Liver (tissue), 8 donors: ENCODE measurements at regions not wholly inside any gene's neighbourhood (a gene's known extent, or its start where the extent isn't known, plus 50 kb on each side); places are given as distances from the start of the nearest gene placed in this dataset.

Experiments used
- DNase-seq: peaks from one replicate; pipeline ENCODE4 v3.0.0-alpha.2; 2017; ENCODE audit warnings: low spot score
- H3K27ac ChIP-seq, 2 donors: one replicate each; pipeline ENCODE4 v1.7.0; 2013; ENCODE audit warnings: inconsistent platforms in 2 of 2, low read length in 2 of 2, control low read depth in 1 of 2, low read depth in 1 of 2, mild to moderate bottlenecking in 1 of 2
- H3K27me3 ChIP-seq, 4 donors: one replicate each; pipeline versions ENCODE4 v1.6.1 to v1.7.0; 2013; ENCODE audit warnings: low read length in 3 of 4, inconsistent platforms in 1 of 4, mild to moderate bottlenecking in 1 of 4, moderate library complexity in 1 of 4; ENCODE audit not compliant: control insufficient read depth in 4 of 4, insufficient read depth in 4 of 4
- H3K36me3 ChIP-seq, 4 donors: one replicate each; pipeline versions ENCODE4 v1.6.1 to v1.7.0; 2013; ENCODE audit warnings: low read length in 3 of 4, mild to moderate bottlenecking in 3 of 4, low read depth in 1 of 4, moderate library complexity in 1 of 4; ENCODE audit not compliant: control insufficient read depth in 4 of 4, insufficient read depth in 3 of 4
- H3K4me1 ChIP-seq, 4 donors: one replicate each; pipeline versions ENCODE4 v1.6.1 to v1.7.0; 2013; ENCODE audit warnings: low read length in 3 of 4, mild to moderate bottlenecking in 3 of 4, moderate library complexity in 1 of 4; ENCODE audit not compliant: control insufficient read depth in 4 of 4, insufficient read depth in 4 of 4
- H3K4me3 ChIP-seq, 3 donors: one replicate each; pipeline versions ENCODE4 v1.6.1 to v1.7.0; 2013; ENCODE audit warnings: low read length in 3 of 3, control low read depth in 1 of 3, low read depth in 1 of 3, mild to moderate bottlenecking in 1 of 3
- H3K9ac ChIP-seq, 2 donors: one replicate each; pipeline ENCODE4 v1.7.0; 2013; ENCODE audit warnings: low read length in 2 of 2, mild to moderate bottlenecking in 2 of 2, moderate library complexity in 2 of 2, control low read depth in 1 of 2, low read depth in 1 of 2
- H3K9me3 ChIP-seq, 4 donors: one replicate each; pipeline versions ENCODE4 v1.6.1 to v1.7.0; 2013; ENCODE audit warnings: low read length in 3 of 4; ENCODE audit not compliant: control insufficient read depth in 4 of 4
- EGR1 ChIP-seq, 2 donors: IDR thresholded peaks; 2 replicates each; pipeline ENCODE4 v1.6.1; 2016 to 2018; ENCODE audit warnings: antibody characterized with exemption in 2 of 2, low read depth in 2 of 2
- FOXA1 ChIP-seq: IDR thresholded peaks from 2 replicates; pipeline ENCODE4 v1.6.1; 2016; ENCODE audit warnings: antibody characterized with exemption
- GABPA ChIP-seq, 2 donors: IDR thresholded peaks in 1 of 2; conservative IDR thresholded peaks in 1 of 2; 2 replicates each; pipeline ENCODE4 v1.6.1; 2016; ENCODE audit warnings: antibody characterized with exemption in 2 of 2, mild to moderate bottlenecking in 1 of 2, moderate library complexity in 1 of 2
- HNF4A ChIP-seq, 2 donors: conservative IDR thresholded peaks; 2 replicates each; pipeline ENCODE4 v1.6.1; 2016; ENCODE audit warnings: antibody characterized with exemption in 2 of 2, mild to moderate bottlenecking in 2 of 2
- HNF4G ChIP-seq: IDR thresholded peaks from 2 replicates; pipeline ENCODE4 v1.6.1; 2016; ENCODE audit warnings: antibody characterized with exemption
- JUND ChIP-seq, 2 donors: IDR thresholded peaks; 2 replicates each; pipeline ENCODE4 v1.6.1; 2016; ENCODE audit warnings: antibody characterized with exemption in 2 of 2
- NR2F2 ChIP-seq: IDR thresholded peaks from 2 replicates; pipeline ENCODE4 v1.6.1; 2016; ENCODE audit warnings: antibody characterized with exemption
- RAD21 ChIP-seq, 2 donors: IDR thresholded peaks; 2 replicates each; pipeline ENCODE4 v1.6.1; 2016; ENCODE audit warnings: antibody characterized with exemption in 2 of 2, mild to moderate bottlenecking in 2 of 2
- RXRA ChIP-seq, 2 donors: IDR thresholded peaks; 2 replicates each; pipeline ENCODE4 v1.6.1; 2017 to 2018; ENCODE audit warnings: antibody characterized with exemption in 2 of 2, mild to moderate bottlenecking in 1 of 2
- SP1 ChIP-seq: IDR thresholded peaks from 2 replicates; pipeline ENCODE4 v1.6.1; 2018; ENCODE audit warnings: antibody characterized with exemption, mild to moderate bottlenecking
- TAF1 ChIP-seq: conservative IDR thresholded peaks from 2 replicates; pipeline ENCODE4 v1.6.1; 2016; ENCODE audit warnings: antibody characterized with exemption, mild to moderate bottlenecking
- YY1 ChIP-seq: IDR thresholded peaks from 2 replicates; pipeline ENCODE4 v1.6.1; 2016; ENCODE audit warnings: antibody characterized with exemption, mild to moderate bottlenecking
- WGBS: extraction: QIAGEN DNeasy Blood & Tissue Kit; methylation state at CpG from one replicate; pipeline ENCODE4 v1.1.7; 2013; 5-methylcytosine and 5-hydroxymethylcytosine counted together
- TF ChIP-seq, protein P1 (sequence below): fragments of 150-350 bp; IDR thresholded peaks from 2 replicates; pipeline ENCODE4 v1.5.1; 2017; ENCODE audit warnings: improper control_type of control experiment, low read depth, low read length; ENCODE audit not compliant: missing input control
- TF ChIP-seq, protein P2 (sequence below): IDR thresholded peaks from 2 replicates; pipeline ENCODE4 v1.6.1; 2016; ENCODE audit warnings: antibody characterized with exemption, mild to moderate bottlenecking
- TF ChIP-seq, protein P3 (sequence below): IDR thresholded peaks from 2 replicates; pipeline ENCODE4 v1.6.1; 2016; ENCODE audit warnings: antibody characterized with exemption
- TF ChIP-seq, protein P4 (sequence below): IDR thresholded peaks from 2 replicates; pipeline ENCODE4 v1.6.1; 2016; ENCODE audit warnings: antibody characterized with exemption
- donor health status: healthy.
- donor health status: healthy.
- donor health status: healthy.
- donor health status: healthy.
- donor health status: healthy.

DNA sequence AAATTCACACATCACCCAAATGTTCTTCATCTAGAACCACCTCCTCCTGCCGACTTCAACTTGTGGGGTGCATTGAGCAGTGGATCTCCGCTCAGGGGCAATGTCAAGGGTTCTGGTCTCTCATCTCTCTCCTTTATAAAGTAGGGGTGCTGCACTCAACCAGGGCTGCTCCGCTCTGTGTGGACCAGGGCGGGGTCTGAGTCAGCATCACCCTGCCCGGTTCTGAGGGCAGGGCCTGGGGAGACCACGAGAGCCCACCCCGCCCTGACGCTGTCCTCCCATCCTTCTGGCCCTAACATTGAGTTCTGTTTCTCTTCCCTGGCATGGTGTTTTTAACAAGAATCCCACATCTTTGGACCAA, 311.6 kb upstream of the DIO3 start:
- Histone ChIP-seq H3K27me3 (no peaks in the 10 kb centered on the region), H3K9ac (no peak overlapping the region), H3K4me1 (no peaks in the 10 kb centered on the region), H3K4me3 (no peak overlapping the region), H3K36me3 (no peaks in the 10 kb centered on the region), H3K27ac (no peak overlapping the region), H3K9me3 (no peaks in the 10 kb centered on the region)
- TF ChIP-seq YY1: no peak
- TF ChIP-seq GABPA (IDR thresholded peaks at IDR 0.05 in 1 of 2, conservative IDR thresholded peaks at IDR 0.05 in 1 of 2): no peak
- TF ChIP-seq HNF4G: no peak
- TF ChIP-seq, protein P1, sequence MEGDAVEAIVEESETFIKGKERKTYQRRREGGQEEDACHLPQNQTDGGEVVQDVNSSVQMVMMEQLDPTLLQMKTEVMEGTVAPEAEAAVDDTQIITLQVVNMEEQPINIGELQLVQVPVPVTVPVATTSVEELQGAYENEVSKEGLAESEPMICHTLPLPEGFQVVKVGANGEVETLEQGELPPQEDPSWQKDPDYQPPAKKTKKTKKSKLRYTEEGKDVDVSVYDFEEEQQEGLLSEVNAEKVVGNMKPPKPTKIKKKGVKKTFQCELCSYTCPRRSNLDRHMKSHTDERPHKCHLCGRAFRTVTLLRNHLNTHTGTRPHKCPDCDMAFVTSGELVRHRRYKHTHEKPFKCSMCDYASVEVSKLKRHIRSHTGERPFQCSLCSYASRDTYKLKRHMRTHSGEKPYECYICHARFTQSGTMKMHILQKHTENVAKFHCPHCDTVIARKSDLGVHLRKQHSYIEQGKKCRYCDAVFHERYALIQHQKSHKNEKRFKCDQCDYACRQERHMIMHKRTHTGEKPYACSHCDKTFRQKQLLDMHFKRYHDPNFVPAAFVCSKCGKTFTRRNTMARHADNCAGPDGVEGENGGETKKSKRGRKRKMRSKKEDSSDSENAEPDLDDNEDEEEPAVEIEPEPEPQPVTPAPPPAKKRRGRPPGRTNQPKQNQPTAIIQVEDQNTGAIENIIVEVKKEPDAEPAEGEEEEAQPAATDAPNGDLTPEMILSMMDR: no peak
- TF ChIP-seq SP1: no peak
- TF ChIP-seq TAF1: no peak
- TF ChIP-seq, protein P2, sequence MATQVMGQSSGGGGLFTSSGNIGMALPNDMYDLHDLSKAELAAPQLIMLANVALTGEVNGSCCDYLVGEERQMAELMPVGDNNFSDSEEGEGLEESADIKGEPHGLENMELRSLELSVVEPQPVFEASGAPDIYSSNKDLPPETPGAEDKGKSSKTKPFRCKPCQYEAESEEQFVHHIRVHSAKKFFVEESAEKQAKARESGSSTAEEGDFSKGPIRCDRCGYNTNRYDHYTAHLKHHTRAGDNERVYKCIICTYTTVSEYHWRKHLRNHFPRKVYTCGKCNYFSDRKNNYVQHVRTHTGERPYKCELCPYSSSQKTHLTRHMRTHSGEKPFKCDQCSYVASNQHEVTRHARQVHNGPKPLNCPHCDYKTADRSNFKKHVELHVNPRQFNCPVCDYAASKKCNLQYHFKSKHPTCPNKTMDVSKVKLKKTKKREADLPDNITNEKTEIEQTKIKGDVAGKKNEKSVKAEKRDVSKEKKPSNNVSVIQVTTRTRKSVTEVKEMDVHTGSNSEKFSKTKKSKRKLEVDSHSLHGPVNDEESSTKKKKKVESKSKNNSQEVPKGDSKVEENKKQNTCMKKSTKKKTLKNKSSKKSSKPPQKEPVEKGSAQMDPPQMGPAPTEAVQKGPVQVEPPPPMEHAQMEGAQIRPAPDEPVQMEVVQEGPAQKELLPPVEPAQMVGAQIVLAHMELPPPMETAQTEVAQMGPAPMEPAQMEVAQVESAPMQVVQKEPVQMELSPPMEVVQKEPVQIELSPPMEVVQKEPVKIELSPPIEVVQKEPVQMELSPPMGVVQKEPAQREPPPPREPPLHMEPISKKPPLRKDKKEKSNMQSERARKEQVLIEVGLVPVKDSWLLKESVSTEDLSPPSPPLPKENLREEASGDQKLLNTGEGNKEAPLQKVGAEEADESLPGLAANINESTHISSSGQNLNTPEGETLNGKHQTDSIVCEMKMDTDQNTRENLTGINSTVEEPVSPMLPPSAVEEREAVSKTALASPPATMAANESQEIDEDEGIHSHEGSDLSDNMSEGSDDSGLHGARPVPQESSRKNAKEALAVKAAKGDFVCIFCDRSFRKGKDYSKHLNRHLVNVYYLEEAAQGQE: no peak
- no peak for TF ChIP-seq RAD21 (IDR thresholded peaks at IDR 0.05)
- TF ChIP-seq, protein P3, sequence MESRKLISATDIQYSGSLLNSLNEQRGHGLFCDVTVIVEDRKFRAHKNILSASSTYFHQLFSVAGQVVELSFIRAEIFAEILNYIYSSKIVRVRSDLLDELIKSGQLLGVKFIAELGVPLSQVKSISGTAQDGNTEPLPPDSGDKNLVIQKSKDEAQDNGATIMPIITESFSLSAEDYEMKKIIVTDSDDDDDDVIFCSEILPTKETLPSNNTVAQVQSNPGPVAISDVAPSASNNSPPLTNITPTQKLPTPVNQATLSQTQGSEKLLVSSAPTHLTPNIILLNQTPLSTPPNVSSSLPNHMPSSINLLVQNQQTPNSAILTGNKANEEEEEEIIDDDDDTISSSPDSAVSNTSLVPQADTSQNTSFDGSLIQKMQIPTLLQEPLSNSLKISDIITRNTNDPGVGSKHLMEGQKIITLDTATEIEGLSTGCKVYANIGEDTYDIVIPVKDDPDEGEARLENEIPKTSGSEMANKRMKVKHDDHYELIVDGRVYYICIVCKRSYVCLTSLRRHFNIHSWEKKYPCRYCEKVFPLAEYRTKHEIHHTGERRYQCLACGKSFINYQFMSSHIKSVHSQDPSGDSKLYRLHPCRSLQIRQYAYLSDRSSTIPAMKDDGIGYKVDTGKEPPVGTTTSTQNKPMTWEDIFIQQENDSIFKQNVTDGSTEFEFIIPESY: no peak
- no peak for TF ChIP-seq HNF4A (conservative IDR thresholded peaks at IDR 0.05)
- no peak for TF ChIP-seq JUND (IDR thresholded peaks at IDR 0.05)
- no peak for TF ChIP-seq EGR1 (IDR thresholded peaks at IDR 0.05; ENCODE audit: low read depth in 2 of 2)
- 93% methylated on average over 8 of the region's 8 CpGs for WGBS
- no peak for DNase-seq

DNA sequence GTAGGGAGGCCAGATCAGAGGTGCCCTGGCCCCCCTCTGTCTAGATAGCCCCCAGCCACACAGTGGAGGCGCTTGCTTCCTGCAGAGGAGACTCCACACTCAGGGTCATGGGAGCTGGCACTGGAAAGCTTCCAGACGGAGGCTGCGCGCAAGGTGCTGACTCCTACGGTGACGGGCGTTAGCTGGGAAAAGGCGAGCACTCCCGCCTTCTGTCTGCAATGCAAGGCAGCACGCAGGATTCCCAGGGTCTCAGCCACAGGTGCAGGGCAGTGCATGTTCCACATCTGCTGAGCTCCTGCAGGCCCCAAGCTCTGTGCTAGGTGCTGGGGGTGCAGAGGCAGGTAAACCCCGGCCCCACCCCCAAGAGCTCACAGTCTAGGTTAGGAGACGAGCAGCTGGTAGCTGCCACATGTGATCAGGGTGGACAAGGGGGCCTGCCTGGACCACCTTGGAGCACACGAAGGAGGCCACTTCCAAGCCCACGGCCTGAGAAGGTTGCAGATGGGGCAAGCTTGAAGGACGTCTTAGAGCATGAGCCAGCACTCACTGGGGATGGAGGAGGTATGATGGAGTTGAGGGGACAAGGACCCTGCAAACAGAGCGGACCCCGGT, 310.9 kb upstream of the DIO3 start:
- TF ChIP-seq GABPA (IDR thresholded peaks at IDR 0.05 in 1 of 2, conservative IDR thresholded peaks at IDR 0.05 in 1 of 2): no peak
- TF ChIP-seq, protein P4, sequence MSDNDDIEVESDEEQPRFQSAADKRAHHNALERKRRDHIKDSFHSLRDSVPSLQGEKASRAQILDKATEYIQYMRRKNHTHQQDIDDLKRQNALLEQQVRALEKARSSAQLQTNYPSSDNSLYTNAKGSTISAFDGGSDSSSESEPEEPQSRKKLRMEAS: no peak
- no peak for TF ChIP-seq SP1
- TF ChIP-seq, protein P2: no peak
- TF ChIP-seq, protein P3: no peak
- no peak for TF ChIP-seq RXRA (IDR thresholded peaks at IDR 0.05)
- TF ChIP-seq HNF4G: no peak
- TF ChIP-seq FOXA1: no peak
- no peak for TF ChIP-seq NR2F2
- no peak for TF ChIP-seq EGR1 (IDR thresholded peaks at IDR 0.05; ENCODE audit: low read depth in 2 of 2)
- H3K27me3 ChIP-seq: no peaks in the 10 kb centered on the region
- H3K4me1 ChIP-seq: no peaks in the 10 kb centered on the region
- H3K9ac ChIP-seq: no peak overlapping the region
- DNase-seq: no peak
- 89% methylated on average over 17 of the region's 17 CpGs for WGBS
- H3K9me3 ChIP-seq: no peaks in the 10 kb centered on the region
- no peak overlapping the region for H3K27ac ChIP-seq
- no peaks in the 10 kb centered on the region for H3K36me3 ChIP-seq
- no peak overlapping the region for H3K4me3 ChIP-seq
